Heart right ventricle (tissue), 16 donors: ENCODE measurements at regions not wholly inside any gene's neighbourhood (a gene's known extent, or its start where the extent isn't known, plus 50 kb on each side); places are given as distances from the start of the nearest gene placed in this dataset.

Experiments used
- ATAC-seq, 8 donors: fragments of 200-7000 bp; cut with Tn5 transposase; one replicate each; pipeline ENCODE4 v1.9.1; 2020; ENCODE audit warnings: mild to moderate bottlenecking in 8 of 8, moderate library complexity in 8 of 8, moderate number of reproducible peaks in 1 of 8
- DNase-seq, 2 donors: peaks; one replicate each; pipeline ENCODE4 v3.0.0-alpha.2; 2020
- H3K27ac ChIP-seq, 10 donors: fragments of 200-600 bp; sonication (generic) in 2 of 10; one replicate each; pipeline versions ENCODE4 v1.5.0 to v1.8.0; 2020 to 2022; ENCODE audit warnings: mild to moderate bottlenecking in 3 of 10
- H3K27me3 ChIP-seq, 7 donors: fragments of 200-600 bp; one replicate each; pipeline ENCODE4 v1.8.0; 2021 to 2022; ENCODE audit warnings: mild to moderate bottlenecking in 2 of 7
- H3K36me3 ChIP-seq, 9 donors: fragments of 200-600 bp; sonication (generic) in 1 of 9; one replicate each; pipeline versions ENCODE4 v1.5.0 to v1.8.0; 2020 to 2022; ENCODE audit warnings: mild to moderate bottlenecking in 2 of 9
- H3K4me1 ChIP-seq, 9 donors: fragments of 200-600 bp; sonication (generic) in 1 of 9; one replicate each; pipeline versions ENCODE4 v1.5.0 to v1.8.0; 2020 to 2022; ENCODE audit warnings: mild to moderate bottlenecking in 4 of 9
- H3K4me3 ChIP-seq, 10 donors: fragments of 200-600 bp; sonication (generic) in 2 of 10; one replicate each; pipeline versions ENCODE4 v1.5.0 to v1.8.0; 2020 to 2022; ENCODE audit warnings: mild to moderate bottlenecking in 7 of 10, moderate library complexity in 2 of 10
- H3K9me3 ChIP-seq, 11 donors: fragments of 200-600 bp in 10 of 11; sonication (generic) in 2 of 11; one replicate each; pipeline versions ENCODE4 v1.5.0 to v1.8.0; 2013 to 2022; ENCODE audit warnings: mild to moderate bottlenecking in 2 of 11, control low read depth in 1 of 11, moderate library complexity in 1 of 11
- WGBS, 2 donors: extraction: QIAGEN DNeasy Blood & Tissue Kit; methylation state at CpG; one replicate each; pipeline ENCODE4 v1.1.7; 2013; ENCODE audit warnings: inconsistent platforms in 1 of 2; 5-methylcytosine and 5-hydroxymethylcytosine counted together
- intact Hi-C, 10 donors: fragments of 100-400 bp; cut with DNase I; formaldehyde crosslinking; loops; one replicate each; pipeline versions ENCODE4 v1.11.1 to v1.14.2; 2022
- TF ChIP-seq, protein P1 (sequence below), 9 donors: fragments of 200-600 bp; sonication (generic) in 2 of 9; IDR thresholded peaks; one replicate each; pipeline versions ENCODE4 v1.5.0 to v1.8.0; 2021 to 2022; ENCODE audit warnings: antibody characterized with exemption in 9 of 9, mild to moderate bottlenecking in 5 of 9, moderate library complexity in 1 of 9
- donor health status: Arrhythmogenic right ventricular cardiomyopathy.
- donor health status: ischemic (EF 13 %, LVEDD 7.1; RV severe dilation, severe dysfunction).
- donor health status: healthy with polysubstance abuse.
- donor health status: DM: no; HTN: yes; CAD: no.
- donor health status: DM: no; HTN: no; CAD: no.
- donor health status: ischemic (EF 25% LVEDD 6.9; RV normal size, moderate dysfunction).
- donor health status: ischemic (EF 25% LVEDD 5.7; RV mildly dilated, moderate dysfunction).
- donor health status: healthy.
- donor health status: DM: yes; HTN: yes; CAD: no.
- donor health status: Ischemic cardiomyopathy.
- donor health status: ischemic (EF 35%, LVEDD 5.7; RV mildly dilated, moderate dysfunction).
- donor health status: nonischemic (EF 11% LVEDD 7.7; RV severe dilation, severe dysfunction).
- donor health status: DM: yes; HTN: yes; CAD: no.
- donor health status: PGD.
- donor health status: ischemic (EF 29% LVEDD 5.4; RV normal size, mild dysfunction).
- donor health status: nonischemic (EF 23%, LVEDD 6.1; RV moderate dilation, normal function).

DNA sequence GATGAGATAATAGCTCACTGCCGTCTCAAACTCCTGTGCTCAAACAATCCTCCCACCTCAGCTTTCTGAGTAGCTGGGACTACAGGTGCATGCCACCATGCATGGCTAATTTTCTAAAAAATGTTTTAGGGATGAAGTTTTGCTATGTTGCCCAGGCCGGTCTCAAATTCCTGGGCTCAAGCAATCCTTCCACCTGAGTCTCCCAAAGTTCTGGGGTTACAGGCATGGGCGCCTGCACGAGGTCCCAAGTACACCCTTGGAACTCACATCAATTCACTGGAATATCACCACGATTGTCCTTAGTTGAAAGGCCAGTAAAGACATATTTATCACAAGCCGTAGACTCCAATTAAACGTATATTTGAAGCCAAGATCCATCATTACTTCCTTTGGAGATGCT lies 184.6 kb downstream of the IRX1 start:
- TF ChIP-seq, protein P1, sequence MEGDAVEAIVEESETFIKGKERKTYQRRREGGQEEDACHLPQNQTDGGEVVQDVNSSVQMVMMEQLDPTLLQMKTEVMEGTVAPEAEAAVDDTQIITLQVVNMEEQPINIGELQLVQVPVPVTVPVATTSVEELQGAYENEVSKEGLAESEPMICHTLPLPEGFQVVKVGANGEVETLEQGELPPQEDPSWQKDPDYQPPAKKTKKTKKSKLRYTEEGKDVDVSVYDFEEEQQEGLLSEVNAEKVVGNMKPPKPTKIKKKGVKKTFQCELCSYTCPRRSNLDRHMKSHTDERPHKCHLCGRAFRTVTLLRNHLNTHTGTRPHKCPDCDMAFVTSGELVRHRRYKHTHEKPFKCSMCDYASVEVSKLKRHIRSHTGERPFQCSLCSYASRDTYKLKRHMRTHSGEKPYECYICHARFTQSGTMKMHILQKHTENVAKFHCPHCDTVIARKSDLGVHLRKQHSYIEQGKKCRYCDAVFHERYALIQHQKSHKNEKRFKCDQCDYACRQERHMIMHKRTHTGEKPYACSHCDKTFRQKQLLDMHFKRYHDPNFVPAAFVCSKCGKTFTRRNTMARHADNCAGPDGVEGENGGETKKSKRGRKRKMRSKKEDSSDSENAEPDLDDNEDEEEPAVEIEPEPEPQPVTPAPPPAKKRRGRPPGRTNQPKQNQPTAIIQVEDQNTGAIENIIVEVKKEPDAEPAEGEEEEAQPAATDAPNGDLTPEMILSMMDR (IDR thresholded peaks at IDR 0.05) = no peak
- DNase-seq (no peak), ATAC-seq (no peak)
- Histone ChIP-seq H3K9me3 (peaks cover 0 to 8% (median 0%) of the 10 kb centered on the region in 11 donors), H3K36me3 (no peaks in the 10 kb centered on the region), H3K27ac (no peak overlapping the region), H3K4me3 (no peak overlapping the region), H3K27me3 (no peaks in the 10 kb centered on the region), H3K4me1 (peaks cover 0 to 7% (median 0%) of the 10 kb centered on the region in 9 donors)
- intact Hi-C loops = no loop called here
- WGBS, 2 donors = 84 to 91% methylated on average over 7 of the region's 7 CpGs

DNA sequence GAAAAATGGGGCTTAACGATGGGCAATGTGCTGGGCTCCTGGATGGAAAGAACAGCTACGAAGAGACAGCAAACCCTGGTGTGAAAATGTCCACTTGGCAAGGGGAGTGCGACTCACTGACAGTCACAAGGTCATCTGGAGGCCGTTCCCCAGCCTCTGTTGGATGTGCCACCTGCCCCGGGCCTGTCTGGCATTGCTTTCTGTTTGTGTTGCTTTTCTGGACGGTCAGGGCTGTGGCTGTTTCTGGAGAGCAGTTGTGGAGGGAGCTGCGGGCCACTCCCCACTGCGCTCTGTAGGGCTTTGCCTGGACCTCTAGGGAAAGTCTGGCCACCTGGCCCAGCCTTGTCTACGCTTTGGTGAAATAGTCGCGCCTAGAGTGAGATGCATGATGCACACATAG lies 185.3 kb downstream of the IRX1 start:
- peak in 3 of 8 donors; percentile 22 to 67 (median 59) for ATAC-seq
- Histone ChIP-seq H3K36me3 (no peaks in the 10 kb centered on the region), H3K27ac (no peak overlapping the region), H3K4me1 (peaks cover 0 to 7% (median 0%) of the 10 kb centered on the region in 9 donors), H3K4me3 (no peak overlapping the region), H3K9me3 (peaks cover 0 to 8% (median 0%) of the 10 kb centered on the region in 11 donors), H3K27me3 (no peaks in the 10 kb centered on the region)
- intact Hi-C loops = no loop called here
- no peak for DNase-seq
- TF ChIP-seq, protein P1 (IDR thresholded peaks at IDR 0.05) = no peak
- 71 to 76% methylated on average over 10 to 11 of the region's 11 CpGs for WGBS, 2 donors

DNA sequence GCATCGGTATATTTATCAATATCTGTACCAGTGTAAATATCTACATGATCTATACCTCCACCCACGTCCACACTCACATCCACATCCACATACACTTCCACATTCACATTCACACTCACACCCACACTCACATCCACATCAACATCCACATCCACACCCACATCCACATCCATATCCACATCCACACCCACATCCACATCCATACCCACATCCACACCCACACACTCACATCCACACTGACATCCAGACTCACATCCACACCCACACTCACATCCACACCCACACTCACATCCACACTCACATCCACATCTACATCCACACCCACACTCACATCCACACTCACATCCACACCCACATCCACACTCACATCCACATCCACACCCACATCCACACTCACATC lies 189.2 kb downstream of the IRX1 start:
- intact Hi-C loops = no loop called here

DNA sequence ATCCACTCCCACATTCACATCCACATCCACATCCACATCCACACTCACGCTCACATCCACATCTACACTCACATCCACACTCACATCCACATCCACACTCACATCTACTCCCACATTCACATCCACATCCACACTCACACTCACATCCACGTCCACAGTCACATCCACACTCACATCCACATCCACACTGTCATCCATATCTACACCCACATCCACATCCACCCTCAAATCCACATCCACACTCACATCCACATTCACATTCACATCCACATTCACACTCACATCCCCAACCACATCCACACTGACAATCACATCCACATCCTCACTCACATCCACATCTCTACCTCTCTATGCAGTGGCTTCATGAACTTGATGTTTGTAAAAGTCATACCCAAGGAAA lies 190.5 kb downstream of the IRX1 start:
- H3K27ac ChIP-seq = no peak overlapping the region
- WGBS, 2 donors = 81 to 96% methylated on average over 2 of the region's 2 CpGs
- H3K9me3 ChIP-seq = peaks cover 0 to 4% (median 0%) of the 10 kb centered on the region in 11 donors

More for the DNA sequence above, 189.2 kb downstream of the IRX1 start:
- H3K27ac ChIP-seq = no peak overlapping the region
- peaks cover 0 to 8% (median 0%) of the 10 kb centered on the region in 11 donors for H3K9me3 ChIP-seq
- TF ChIP-seq, protein P1 (IDR thresholded peaks at IDR 0.05) = no peak
- no peaks in the 10 kb centered on the region for H3K36me3 ChIP-seq
- DNase-seq = no peak
- H3K4me1 ChIP-seq = peaks cover 0 to 4% (median 0%) of the 10 kb centered on the region in 9 donors
- WGBS, 2 donors = 86 to 87% methylated on average over 2 of the region's 2 CpGs
- no peak overlapping the region for H3K4me3 ChIP-seq
- peaks cover 0 to 20% (median 11%) of the 10 kb centered on the region in 7 donors for H3K27me3 ChIP-seq
- ATAC-seq = no peak

More for the DNA sequence above, 190.5 kb downstream of the IRX1 start:
- H3K36me3 ChIP-seq = no peaks in the 10 kb centered on the region
- peaks cover 0 to 27% (median 11%) of the 10 kb centered on the region in 7 donors for H3K27me3 ChIP-seq
- H3K4me1 ChIP-seq = peaks cover 0 to under 1% (median 0%) of the 10 kb centered on the region in 9 donors
- no peak overlapping the region for H3K4me3 ChIP-seq
- TF ChIP-seq, protein P1 (IDR thresholded peaks at IDR 0.05) = no peak
- ATAC-seq = no peak
- no peak for DNase-seq
- intact Hi-C loops = no loop called here
